Upper lobe of right lung (tissue), 1 donor: ENCODE measurements at regions not wholly inside any gene's neighbourhood (a gene's known extent, or its start where the extent isn't known, plus 50 kb on each side); places are given as distances from the start of the nearest gene placed in this dataset.

Experiments
- ATAC-seq: fragments of 200-7000 bp; cut with Tn5 transposase; one replicate; pipeline ENCODE4 v1.9.1; 2020; ENCODE audit warnings: mild to moderate bottlenecking, moderate library complexity
- DNase-seq: peaks from one replicate; pipeline ENCODE4 v3.0.0-alpha.2; 2020
- H3K27ac ChIP-seq: fragments of 200-600 bp; one replicate; pipeline ENCODE4 v1.8.0; 2022
- H3K27me3 ChIP-seq: fragments of 200-600 bp; one replicate; pipeline ENCODE4 v1.8.0; 2022; ENCODE audit warnings: mild to moderate bottlenecking
- H3K36me3 ChIP-seq: fragments of 200-600 bp; one replicate; pipeline ENCODE4 v1.8.0; 2022
- H3K4me1 ChIP-seq: fragments of 200-600 bp; one replicate; pipeline ENCODE4 v1.8.0; 2022
- H3K4me3 ChIP-seq: fragments of 200-600 bp; one replicate; pipeline ENCODE4 v1.8.0; 2022; ENCODE audit warnings: mild to moderate bottlenecking
- H3K9me3 ChIP-seq: fragments of 200-600 bp; one replicate; pipeline ENCODE4 v1.8.0; 2022
- CTCF ChIP-seq: fragments of 200-600 bp; IDR thresholded peaks from one replicate; pipeline ENCODE4 v1.8.0; 2022; ENCODE audit warnings: antibody characterized with exemption
- intact Hi-C: fragments of 100-400 bp; cut with DNase I; formaldehyde crosslinking; loops from one replicate; pipeline ENCODE4 v1.11.0; 2022
- donor health status: DM: no; HTN: yes; CAD: no; lungs with severe emphysema.

DNA sequence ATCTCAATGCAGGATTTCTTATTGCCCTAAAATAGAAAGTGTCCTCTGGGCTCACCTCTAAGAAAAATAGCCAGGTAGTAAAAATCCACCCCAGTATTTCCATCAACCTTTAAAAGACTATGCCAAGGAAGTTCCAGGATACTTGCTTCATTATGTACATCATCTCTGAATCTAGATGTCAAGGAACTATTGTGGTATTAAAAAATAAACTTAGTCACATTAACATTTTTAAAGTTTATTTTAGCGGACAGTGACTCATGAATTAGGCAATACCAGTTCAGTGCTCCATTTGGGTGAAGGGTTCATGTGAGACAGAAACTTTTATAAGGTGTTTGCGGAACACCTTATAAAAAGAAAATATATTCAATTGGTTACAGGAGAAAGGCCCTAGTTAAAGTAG is 209.2 kb downstream of the ADAM29 start:
- no peak for TF ChIP-seq CTCF
- intact Hi-C loops, result no loop called here
- no peak overlapping the region for H3K4me3 ChIP-seq
- H3K36me3 ChIP-seq, result no peaks in the 10 kb centered on the region
- H3K27ac ChIP-seq, result no peak overlapping the region
- H3K4me1 ChIP-seq, result no peaks in the 10 kb centered on the region
- peaks cover 2% of the 10 kb centered on the region for H3K9me3 ChIP-seq
- DNase-seq (no peak), ATAC-seq (no peak)
- no peaks in the 10 kb centered on the region for H3K27me3 ChIP-seq

GRCh38 chr4:175129797-175130196 is 211.6 kb downstream of the ADAM29 start:
- Histone ChIP-seq H3K36me3 (no peaks in the 10 kb centered on the region), H3K4me1 (no peaks in the 10 kb centered on the region), H3K4me3 (no peak overlapping the region), H3K27me3 (no peaks in the 10 kb centered on the region), H3K9me3 (no peaks in the 10 kb centered on the region), H3K27ac (no peak overlapping the region)
- ATAC-seq (no peak), DNase-seq (no peak)
- intact Hi-C loops, result no loop called here
- TF ChIP-seq CTCF, result no peak

GRCh38 chr4:175139205-175139604 is 221.0 kb downstream of the ADAM29 start:
- no peak for DNase-seq
- no peak for ATAC-seq
- H3K36me3 ChIP-seq, result no peaks in the 10 kb centered on the region
- H3K4me1 ChIP-seq, result no peaks in the 10 kb centered on the region
- H3K9me3 ChIP-seq, result no peaks in the 10 kb centered on the region
- TF ChIP-seq CTCF, result no peak
- no peak overlapping the region for H3K4me3 ChIP-seq
- intact Hi-C loops, result no loop called here
- H3K27me3 ChIP-seq, result no peaks in the 10 kb centered on the region
- H3K27ac ChIP-seq, result no peak overlapping the region

GRCh38 chr4:175143116-175143515 is 225.0 kb downstream of the ADAM29 start:
- Histone ChIP-seq H3K4me3 (no peak overlapping the region), H3K27ac (no peak overlapping the region), H3K4me1 (no peaks in the 10 kb centered on the region), H3K36me3 (no peaks in the 10 kb centered on the region), H3K9me3 (no peaks in the 10 kb centered on the region), H3K27me3 (no peaks in the 10 kb centered on the region)
- intact Hi-C loops, result no loop called here
- no peak for DNase-seq
- no peak for TF ChIP-seq CTCF
- ATAC-seq, result no peak

DNA sequence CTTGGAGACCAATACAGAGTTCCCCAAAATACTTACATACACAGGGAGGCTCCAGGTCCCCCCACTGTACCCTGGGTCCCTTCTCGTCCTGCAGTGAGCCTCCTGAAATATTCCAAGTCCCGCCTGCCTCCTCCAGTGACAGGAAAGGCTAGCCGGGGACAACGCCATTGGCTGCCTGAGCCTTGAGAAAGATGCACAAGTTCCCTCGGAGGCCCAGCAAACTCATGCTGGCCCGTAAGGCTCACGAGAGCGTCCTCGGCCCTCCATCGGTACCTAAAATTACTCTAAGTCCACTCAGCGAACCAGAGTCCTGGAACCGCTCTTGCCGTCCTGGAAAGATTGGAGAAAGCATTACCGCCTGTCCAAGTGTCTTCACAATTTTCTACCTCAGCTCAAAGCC is 228.6 kb downstream of the ADAM29 start:
- no peaks in the 10 kb centered on the region for H3K9me3 ChIP-seq
- DNase-seq (peak; percentile 40), ATAC-seq (no peak)
- intact Hi-C loops, result no loop called here
- H3K27me3 ChIP-seq, result no peaks in the 10 kb centered on the region
- no peak overlapping the region for H3K4me3 ChIP-seq
- no peaks in the 10 kb centered on the region for H3K36me3 ChIP-seq
- no peaks in the 10 kb centered on the region for H3K4me1 ChIP-seq
- no peak for TF ChIP-seq CTCF
- H3K27ac ChIP-seq, result no peak overlapping the region

GRCh38 chr4:175147233-175147632 is 229.1 kb downstream of the ADAM29 start:
- no peak for ATAC-seq
- no peak overlapping the region for H3K27ac ChIP-seq
- H3K4me3 ChIP-seq, result no peak overlapping the region
- H3K27me3 ChIP-seq, result no peaks in the 10 kb centered on the region
- DNase-seq, result peak; percentile 28
- intact Hi-C loops, result no loop called here
- H3K36me3 ChIP-seq, result no peaks in the 10 kb centered on the region
- H3K4me1 ChIP-seq, result no peaks in the 10 kb centered on the region
- TF ChIP-seq CTCF, result no peak
- H3K9me3 ChIP-seq, result no peaks in the 10 kb centered on the region
